ENCODE measurements at regions not wholly inside any gene's neighbourhood (a gene's known extent, or its start where the extent isn't known, plus 50 kb on each side); places are given as distances from the start of the nearest gene placed in this dataset.

GRCh38 chr6:27176096-27176495 lies 71.4 kb upstream of the PRSS16 start:
- no peak for TF ChIP-seq POLR2A (IDR thresholded peaks at IDR 0.05; ENCODE audit: extremely low read depth, insufficient read length)
- no peak for TF ChIP-seq CTCF (IDR thresholded peaks at IDR 0.05; ENCODE audit: low read depth, low read length)

Data from NB4 (cell line).